Umbilical cord (tissue), 1 donor: ENCODE measurements at regions not wholly inside any gene's neighbourhood (a gene's known extent, or its start where the extent isn't known, plus 50 kb on each side); places are given as distances from the start of the nearest gene placed in this dataset.
"Not testable (repeated sequence)": the region's sequence is repeated elsewhere in the genome, so short reads cannot be mapped to it uniquely, and the experiment has no call there.

Experiments used
- DNase-seq: peaks from one replicate; pipeline ENCODE4 v3.0.0-alpha.2; 2015; ENCODE audit warnings: low spot score

DNA sequence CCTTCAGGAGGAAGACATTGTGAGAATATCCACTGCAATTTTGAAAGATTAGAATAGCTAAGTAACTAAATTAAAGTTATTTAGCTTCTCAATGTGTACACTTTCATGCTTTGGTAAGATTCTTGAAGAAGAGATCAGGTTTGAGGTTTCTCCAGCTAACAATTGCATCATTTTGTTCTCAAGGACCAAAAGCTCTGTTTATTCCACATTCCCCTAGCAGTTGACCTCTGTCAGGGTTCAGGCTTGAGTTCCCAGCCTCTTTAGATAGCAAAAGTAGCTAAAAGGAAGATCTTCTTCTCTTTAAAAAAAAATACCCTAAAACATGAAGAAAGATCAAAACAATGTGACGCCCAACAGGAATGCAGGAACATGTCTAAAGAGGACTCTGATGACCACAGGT lies 179.4 kb upstream of the IGFBP3 start:
- DNase-seq, result no peak

DNA sequence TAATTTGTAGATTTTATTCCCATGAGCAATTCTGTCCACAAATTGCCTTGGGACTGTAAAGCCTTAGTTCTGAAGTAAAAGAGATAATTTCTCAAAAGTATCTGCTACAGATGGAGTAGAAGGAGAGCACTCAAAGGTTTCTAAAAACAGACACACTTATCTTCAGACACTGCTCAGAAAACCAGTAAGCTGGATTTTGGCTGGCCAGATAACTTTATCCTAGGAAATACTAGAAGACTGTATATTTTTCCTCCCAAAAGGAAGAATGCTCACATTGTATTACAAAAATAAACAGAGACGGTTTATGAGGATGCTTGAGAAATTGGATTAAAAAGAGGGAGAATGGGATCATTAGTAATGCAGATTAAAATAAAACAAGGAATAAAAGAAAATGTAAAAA lies 178.0 kb upstream of the IGFBP3 start:
- peak; percentile 93 for DNase-seq

DNA sequence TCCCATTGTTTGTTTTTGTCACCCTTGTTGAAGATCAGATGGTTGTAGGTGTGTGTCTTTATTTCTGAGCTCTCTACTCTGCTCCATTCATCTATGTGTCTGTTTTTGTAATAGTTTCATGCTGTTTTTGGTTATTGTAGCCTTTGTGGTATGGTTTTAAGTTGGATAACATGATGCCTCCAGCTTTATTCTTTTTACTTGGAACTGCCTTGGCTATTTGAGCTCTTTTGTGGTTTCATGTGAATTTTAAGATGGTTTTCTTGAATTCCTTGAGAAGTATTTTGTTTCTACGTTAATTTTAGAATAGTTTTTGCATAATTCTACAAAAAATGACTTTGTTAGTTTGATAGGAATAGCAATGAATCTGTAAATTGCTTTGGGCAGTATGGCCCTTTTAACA lies 170.0 kb upstream of the IGFBP3 start:
- DNase-seq, result no peak

DNA sequence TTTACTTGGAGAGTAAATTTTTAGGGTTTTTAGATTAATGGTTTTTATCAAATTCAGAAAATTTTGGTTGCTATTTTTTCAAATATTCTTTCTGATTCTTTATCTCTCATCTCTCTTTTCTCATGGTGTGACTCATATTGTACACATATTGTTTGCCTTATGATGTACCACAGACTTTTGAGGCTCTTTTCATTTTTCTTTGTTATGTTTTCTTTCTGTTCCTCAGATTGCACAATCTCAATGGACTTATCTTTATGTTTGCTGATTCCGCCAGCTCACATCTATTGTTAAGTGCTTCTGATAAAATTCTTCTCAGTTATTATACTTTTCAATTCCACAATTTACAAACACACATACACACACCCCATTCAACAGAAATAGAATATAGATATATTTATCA lies 168.2 kb upstream of the IGFBP3 start:
- DNase-seq, result no peak

DNA sequence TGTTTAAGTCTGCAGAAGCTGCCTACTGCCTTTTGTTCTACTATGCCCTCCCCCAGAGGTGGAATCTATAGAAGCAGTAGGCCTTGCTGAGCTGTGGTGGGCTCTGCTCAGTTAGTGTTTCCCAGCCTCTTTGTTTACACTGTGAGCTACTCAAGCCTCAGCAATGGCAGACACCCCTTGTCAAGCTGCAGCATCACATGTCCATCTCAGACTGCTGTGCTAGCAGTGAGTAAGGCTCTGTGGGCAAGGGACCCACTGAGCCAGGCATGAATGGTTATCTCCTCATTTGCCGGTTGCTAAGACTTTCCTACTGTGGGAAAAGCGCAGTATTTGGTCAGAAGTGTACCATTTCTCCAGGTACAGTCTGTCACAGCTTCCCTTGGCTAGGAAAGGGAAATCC lies 167.4 kb upstream of the IGFBP3 start:
- DNase-seq, result not testable (repeated sequence)

DNA sequence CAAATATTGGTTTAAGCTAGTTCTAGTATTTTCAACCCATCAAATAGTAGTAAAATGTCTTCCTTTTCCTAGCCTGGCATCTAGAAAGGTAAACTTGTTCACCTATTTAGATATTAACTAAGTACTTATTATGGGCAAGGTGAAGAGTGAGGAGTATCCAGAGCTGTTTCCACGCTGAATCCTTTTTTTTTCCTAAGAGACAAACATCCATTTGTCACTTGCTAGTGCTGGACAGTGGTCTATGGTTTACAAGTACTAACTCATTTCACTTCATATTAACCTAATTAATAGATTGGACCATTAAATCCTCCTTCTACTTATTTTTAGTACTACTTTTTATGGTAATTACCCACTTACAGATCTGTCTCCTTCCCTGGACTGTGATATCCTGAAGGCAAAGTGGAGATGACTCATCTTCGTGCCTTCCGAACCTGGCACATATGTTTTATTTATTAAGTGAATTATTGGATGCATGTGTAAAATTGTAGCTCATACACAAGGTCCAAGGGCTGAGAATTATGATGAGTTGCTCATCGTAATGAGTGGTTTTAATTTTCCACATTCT lies 159.6 kb upstream of the IGFBP3 start:
- no peak for DNase-seq

DNA sequence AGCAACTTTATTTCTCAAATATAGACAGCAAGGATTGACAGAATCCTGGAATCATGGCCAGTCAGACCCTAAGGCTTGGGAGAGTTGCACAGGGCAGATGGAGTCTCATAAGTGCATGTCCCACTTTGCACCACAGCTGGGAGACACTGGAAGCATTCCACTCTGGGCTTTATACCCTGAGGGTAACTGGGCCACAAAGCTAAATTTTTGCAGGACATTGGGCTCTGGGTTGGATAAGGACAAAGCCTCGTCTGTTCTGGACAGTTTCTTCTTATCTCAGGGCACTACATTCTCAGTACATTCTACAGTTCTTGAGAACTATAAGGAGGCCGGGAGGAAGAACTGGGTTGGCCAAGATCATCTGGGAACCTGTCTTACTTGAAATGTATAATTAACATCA lies 158.3 kb upstream of the IGFBP3 start:
- no peak for DNase-seq

DNA sequence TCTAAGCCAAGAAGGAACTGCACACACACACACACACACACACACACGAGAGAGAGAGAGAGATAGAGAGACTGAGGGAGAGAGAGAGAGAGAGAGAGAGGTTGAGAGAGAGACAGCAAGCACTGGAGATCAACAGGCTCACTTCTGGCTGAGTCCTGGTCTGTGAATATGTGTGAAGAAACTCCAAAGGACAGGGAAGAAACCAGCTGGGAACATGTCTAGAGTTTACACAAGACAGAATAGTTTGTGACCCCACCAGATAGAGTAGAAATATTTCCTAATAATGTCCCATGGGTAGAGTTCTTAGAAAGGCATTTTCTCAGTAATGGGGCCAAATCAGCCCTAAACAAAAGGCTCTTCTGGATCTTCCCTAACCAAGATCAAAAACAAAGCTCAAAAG lies 155.5 kb upstream of the IGFBP3 start:
- DNase-seq, result no peak

DNA sequence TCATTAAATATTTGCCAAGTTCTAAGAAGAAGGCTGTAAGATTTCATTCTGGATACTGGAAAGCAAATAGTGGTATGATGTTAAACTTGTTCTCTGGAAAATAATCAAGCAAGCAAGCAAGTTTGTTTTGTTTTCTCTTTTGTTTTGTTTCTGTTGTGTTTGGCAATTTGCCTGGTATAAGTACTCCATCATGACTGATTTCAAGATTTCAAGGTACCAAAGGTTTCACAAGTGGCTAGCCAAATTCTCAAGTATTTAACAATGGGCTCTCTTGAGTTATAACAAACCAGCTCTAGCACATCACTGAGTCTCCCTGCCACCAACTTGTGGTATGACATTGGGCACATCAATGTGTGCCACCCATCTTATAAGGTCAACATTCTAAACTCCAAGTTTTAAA lies 151.7 kb upstream of the IGFBP3 start:
- no peak for DNase-seq

DNA sequence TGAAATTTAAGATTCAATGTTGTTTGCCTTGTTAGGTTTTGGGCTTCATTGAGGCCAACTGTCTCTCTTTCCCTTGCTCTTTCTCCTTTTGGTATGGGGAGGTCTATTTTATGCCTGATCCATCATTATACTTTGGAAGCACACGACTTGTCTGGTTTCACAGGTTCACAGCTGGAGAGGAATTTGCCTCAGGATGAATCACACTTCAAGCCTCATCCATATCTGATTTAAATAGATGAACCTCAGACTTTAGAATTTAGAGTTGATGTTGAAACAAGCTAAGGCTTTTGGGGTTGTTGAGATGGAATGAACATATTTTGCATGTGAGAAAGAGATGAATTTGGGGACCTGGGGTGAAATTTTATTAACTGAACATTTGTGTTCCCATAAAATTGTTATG lies 150.5 kb upstream of the IGFBP3 start:
- peak; percentile 3 for DNase-seq

DNA sequence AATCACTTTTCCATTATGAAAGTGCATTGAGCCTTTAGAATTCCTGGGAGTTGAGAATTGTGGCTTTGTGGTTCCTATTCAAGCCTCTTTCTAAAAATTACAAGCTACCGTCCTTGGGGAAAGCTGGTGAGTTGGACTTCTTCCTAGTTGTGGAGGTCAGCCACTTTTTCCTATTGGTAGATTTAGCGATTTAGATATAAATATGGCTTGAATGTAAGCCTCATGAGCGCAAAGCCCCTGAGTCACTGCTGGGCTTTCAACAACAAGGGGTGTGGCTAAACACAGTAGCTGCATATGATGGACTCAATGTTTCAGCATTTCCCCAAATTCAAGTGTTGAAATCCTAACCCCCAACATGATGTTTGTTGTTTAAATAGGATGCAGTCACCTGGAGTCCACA lies 150.0 kb upstream of the IGFBP3 start:
- DNase-seq, result no peak

DNA sequence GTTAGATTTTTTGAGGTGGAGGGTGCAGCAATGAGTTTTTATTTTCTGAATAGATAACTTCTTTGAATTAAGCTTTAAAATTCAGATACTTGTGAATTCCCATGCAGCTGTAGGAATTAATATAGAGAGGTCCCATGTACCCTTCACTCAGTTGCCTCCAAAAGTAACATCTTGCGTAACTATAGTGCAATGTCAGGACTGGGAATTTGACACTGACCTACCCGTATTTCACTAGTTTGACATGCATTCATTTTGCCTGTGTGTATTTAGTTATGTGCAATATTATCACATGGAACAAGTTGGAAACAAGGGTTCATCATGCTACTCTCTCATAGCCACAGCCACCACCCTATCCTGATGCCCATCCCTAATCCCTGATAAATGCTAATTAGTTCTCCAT lies 147.1 kb upstream of the IGFBP3 start:
- no peak for DNase-seq

DNA sequence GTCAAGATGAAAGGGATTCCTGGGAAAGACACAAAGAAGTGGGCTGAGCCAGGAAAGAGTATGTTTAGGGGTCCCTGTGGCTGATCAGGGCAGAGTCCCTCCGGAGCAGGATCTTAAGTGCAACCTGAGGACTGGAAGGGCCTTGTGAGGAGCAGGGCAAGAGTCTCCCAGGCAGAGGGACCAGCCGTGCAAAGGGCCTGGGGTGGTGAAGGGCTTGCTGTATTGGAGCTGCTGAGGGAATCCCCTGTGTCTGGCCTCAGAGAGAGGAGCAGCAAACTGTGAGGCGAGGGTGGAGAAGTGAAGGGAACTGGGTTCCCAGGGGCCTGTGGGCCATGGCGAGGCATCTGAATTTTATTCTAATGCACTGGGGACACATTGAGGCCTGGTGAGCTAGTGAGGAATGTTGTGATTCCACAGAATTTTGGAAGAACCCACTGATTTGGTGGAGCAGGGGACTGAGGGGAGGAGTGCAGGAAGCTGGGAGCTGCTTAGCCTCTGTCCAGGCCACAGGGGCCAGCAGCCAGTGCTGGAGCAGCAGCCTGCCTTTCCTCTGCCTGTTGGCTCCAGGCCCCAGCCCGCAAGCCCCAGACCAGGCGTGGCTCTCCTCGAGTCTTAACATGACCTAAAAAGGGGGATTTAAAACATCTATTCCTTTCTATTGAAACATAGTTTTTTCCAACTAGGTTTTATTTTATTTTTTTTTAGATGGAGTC lies 138.4 kb upstream of the IGFBP3 start:
- no peak for DNase-seq

DNA sequence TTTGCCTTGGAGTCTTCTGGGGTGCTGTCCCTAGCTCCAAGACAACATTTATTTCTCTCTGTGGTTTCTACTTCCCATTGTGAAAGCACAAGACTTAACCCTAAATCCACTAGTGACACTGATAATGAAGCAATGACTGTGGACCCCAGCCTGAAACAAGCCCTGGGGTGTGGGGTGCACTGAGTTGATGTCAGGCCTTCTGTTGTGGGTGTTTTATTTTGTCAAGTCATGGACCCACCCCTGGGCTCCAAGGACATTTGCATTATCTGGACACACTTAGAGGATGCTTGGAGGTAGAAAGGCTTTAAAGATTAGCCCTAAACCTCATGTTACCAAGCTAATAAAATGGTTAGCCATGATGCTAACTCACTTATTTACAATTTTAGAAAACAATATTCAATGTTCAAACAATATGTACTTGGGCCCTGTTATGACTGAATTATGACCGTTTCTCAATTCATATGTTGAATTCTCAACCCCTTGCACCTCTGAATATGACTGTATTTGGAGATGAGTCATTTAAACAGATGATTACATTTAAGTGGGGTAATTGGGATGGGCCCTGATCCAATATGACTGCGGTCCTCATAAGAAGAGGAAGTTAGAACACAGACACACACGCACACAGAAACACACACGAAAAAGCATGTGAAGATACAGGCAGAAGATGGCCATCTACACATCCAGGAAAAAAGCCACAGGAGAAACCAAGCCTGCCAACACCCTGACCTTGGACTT lies 137.2 kb upstream of the IGFBP3 start:
- no peak for DNase-seq

DNA sequence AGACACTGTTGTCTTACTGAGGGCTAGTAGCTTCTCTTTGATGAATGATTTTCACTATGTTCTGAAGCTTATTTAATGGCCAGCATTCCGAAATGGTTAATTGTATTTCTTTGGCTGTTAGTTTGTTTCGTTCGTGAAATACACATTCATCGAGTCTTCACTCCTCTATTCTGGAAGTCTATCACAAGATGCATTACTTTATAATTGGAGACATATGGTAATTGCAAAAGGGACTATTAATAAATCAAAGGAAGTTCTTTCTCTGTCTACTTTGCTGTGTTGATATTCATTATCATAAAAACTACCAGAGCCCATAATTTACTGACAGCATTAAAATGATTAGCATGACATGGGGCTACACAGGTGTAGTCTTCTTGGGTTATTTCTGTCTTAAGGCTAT lies 133.8 kb upstream of the IGFBP3 start:
- DNase-seq, result no peak

DNA sequence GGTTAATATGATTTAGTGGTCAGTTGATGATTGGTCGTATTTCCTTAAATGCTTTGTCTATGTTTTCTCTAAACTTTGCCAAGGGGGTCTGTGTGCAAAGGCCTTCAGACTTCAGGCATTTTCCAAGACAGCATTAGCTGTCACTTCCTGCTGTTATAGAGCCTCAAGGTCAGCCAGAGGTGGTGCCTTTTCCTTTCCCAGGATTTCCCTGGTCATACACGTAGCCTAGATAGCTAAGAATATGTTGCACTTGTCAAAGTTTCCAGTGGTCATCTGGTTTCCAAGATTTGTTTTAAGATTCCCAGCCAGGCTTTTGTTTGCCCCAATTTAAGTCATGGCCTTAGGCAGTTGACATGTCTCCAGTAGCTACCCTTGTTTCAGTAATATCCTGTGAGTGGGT lies 133.2 kb upstream of the IGFBP3 start:
- DNase-seq, result peak; percentile 22

DNA sequence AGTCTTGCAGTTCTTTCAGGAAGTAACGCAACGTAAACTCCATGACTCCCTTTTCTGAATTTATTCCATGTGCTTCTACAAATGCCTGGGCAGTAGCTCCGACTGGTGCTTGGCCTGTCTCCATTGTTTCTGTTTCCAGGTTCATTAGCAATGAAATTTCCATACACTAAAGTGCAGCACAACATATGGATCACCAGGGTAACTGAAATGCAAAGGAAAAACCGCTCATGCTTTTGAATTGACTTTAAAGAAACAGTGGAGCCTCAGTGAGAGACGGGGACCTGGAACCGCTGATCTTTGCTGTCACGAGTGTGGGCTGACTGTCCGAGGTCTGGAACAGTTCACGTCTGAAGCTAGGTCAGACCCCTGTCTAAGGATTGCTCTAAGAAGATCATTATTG lies 126.5 kb upstream of the IGFBP3 start:
- no peak for DNase-seq

DNA sequence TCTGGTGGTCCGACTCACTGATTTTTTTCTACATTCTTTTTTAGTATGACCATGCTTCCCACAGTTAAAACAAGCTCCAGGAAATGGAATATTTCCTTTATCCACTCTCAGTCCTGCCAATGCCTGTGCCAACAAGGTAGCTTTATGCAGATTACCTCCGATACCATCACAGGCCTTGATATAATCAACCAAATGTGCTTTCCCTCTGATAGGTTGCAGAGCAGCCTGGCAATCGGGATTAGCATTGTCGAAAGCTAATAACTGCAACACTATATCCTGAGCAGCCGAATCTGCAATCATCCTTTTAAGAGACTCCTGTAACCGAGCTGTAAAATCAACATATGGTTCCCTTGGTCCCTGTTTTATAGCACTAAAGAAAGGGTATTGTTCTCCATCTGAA lies 122.3 kb upstream of the IGFBP3 start:
- not testable (repeated sequence) for DNase-seq

DNA sequence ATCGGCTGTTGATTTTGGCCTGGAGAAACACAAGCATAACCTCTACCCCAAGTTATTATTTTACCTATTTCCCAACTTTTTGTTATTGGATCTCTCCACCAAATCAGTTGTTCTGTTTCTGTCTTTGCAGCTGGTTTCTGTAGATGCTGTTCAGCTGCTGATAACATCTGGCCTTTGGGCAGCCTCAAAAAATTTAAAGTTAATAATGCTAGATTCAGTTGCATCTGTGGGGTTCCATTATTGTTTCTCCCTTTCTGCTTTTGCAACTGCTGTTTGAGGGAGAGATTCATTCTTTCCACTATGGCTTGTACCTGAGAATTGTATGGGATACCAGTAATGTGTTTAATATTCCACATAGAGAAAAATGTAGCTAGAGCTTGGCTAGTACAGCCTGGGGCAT lies 118.7 kb upstream of the IGFBP3 start:
- DNase-seq, result not testable (repeated sequence)

DNA sequence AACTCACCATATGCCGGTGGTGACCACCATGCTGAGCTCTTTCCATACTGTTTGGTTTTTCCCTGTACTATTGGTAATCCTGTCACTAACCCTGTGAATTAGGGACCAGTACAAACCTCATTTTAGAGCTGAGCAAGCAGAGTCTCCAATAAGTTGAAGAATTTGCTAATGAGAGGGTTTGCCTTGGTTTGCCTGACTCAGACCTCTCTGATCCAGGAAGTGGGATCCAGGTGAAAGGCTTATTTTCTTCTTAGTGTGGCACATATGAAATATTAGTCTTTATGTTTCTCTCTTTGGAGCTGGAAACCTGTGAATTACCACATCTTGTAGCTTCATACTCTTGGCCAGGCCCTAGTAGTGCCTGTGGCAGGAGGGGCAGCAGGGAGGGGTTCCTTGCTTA lies 114.1 kb upstream of the IGFBP3 start:
- DNase-seq, result no peak

DNA sequence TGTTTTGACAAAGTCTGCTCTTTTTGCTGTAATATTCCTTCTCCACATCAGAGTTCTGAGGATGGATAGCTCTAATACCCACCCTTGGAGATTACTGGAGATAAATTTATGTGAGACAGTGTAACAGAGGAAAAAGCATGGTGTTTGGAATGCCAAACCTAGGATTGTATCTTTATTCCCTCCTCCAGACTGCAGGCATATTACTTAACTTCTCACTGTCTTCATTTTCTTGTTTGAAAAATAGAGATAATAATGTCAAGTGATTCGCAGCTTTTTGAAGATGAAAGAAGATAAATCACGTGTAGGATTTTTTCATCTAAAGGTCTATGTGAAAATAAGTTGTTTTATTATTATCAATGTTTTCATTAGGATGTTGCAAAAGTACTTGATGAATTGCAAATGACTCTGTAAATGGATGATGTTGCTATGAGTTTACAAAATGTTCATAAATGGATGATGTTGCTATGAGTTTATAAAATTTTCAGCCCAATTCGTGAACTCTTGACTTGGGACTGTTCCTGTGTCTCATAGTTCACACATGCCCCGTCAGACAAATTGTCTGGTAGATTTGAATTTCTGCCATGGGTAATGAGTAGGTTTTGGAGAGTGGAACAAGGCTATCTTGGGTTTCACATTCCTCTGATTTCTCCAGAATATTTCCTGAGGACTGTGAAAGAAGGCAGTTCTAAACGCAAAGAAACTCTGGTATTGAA lies 113.1 kb upstream of the IGFBP3 start:
- DNase-seq, result peak; percentile 22

DNA sequence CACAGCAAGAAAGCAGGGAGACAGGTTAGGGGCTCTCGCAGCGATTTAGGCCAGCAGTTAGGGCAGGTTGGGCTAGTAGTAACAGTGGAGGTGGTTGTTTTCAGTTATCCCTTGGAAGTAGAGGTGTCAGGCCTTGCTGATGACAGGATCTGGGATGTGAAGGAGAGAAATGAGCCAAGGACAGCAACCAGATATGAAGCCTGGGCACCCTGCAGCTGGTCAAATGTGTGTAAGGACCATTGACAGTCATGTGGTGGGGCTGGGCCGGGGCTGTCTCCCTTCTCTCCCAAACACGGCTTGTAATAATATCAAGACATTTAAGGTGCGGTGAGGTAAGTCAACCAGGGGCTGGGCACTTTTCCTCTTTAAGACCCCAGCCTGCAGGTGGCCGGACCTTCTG lies 112.5 kb upstream of the IGFBP3 start:
- DNase-seq, result no peak

DNA sequence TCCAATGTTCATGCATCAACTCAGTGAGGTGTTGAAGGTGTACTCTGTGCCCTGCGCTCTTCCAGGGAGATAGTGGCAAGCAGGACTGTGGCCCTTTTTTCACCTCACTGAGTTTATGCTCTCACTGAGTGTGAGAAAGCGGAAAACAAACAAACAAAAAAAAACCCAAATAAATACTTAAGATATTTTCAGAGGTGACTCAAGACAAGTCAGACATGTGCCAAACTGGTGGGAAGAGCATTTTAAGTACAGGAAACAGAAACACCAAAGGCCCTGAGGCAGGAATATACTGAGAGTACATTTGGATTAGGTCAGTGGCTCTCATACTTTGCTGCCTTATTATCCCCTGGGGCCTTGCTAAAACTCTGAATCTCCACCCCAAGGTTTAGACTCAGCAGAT lies 111.9 kb upstream of the IGFBP3 start:
- no peak for DNase-seq
